GM18511 (cell line): ENCODE measurements at regions not wholly inside any gene's neighbourhood (a gene's known extent, or its start where the extent isn't known, plus 50 kb on each side); places are given as distances from the start of the nearest gene placed in this dataset.
"Not testable (repeated sequence)": the region's sequence is repeated elsewhere in the genome, so short reads cannot be mapped to it uniquely, and the experiment has no call there.

Experiments used
- ATAC-seq: cut with Tn5 transposase; IDR thresholded peaks from one replicate; pipeline ENCODE4 v1.9.1; 2021; ENCODE audit warnings: mild to moderate bottlenecking, moderate library complexity; ENCODE audit not compliant: unreplicated experiment

DNA sequence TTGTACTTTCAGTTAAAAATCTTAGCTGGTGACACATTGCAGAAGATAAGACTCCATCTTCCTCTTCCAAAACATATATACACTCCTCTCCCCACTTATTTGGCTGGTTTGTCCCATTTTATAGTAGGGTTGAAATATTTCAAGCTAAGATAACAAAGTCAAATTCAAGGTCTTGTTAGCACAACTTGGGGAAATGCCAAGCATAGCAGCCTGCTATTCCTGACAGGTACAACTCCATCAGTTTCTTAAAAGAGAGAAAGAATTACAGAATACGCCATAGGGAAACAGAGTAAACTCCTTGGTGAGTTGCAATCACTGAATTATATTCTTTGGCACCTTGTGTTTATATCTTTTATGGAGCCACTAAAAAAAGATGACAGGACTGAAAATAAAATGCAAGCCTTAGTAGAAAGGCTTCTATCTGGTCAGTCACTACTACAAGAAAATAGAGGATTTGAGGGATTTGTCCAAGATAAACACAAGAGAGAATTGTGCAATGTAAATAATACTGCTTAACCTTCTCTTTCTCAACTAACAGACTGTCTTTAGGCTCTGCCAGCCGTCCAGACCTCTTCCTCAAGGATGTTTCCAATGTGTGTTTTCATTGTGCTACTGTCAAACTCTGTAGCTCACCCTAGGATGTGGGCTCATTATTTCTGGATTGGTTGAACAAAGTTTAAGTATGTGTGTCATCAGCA, 170.3 kb downstream of the VEGFC start:
- ATAC-seq, result no peak

DNA sequence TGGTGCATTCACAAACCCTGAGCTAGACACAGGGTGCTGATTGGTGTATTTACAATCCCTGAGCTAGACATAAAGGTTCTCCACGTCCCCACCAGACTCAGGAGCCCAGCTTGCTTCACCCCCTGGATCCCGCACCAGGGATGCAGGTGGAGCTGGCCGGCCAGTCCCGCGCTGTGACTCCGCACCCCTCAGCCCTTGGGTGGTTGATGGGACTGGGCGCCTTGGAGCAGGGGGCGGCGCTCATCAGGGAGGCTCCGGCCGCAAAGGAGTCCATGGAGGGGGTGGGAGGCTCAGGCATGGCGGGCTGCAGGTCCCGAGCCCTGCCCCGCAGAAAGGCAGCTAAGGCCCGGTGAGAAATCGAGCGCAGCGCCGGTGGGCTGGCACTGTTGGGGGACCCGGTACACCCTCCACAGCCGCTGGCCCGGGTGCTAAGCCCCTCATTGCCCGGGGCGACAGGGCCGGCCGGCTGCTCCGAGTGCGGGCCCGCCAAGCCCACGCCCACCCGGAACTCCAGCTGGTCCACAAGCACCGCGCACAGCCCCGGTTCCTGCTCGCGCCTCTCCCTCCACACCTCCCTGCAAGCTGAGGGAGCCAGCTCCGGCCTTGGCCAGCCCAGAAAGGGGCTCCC, 167.6 kb downstream of the VEGFC start:
- ATAC-seq, result not testable (repeated sequence)

DNA sequence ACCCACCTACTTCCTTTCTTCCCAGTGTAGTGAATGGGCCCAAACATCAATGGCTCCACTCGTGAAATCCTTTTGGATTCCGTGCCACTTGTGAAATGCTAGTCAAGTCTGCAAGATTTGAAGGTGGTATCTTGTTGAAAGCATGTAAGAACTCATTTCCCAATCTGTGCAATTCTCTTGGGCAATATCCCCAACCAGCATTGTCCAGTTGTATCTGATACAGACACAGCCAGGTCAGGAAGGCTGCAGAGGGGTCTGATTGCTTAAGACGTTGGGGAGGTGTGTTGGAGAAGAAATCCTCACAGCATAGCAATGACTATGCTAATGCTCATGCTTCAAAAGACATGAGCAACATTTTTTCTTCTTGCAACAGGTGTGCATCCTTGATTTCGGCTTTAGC, 164.8 kb downstream of the VEGFC start:
- ATAC-seq, result no peak

DNA sequence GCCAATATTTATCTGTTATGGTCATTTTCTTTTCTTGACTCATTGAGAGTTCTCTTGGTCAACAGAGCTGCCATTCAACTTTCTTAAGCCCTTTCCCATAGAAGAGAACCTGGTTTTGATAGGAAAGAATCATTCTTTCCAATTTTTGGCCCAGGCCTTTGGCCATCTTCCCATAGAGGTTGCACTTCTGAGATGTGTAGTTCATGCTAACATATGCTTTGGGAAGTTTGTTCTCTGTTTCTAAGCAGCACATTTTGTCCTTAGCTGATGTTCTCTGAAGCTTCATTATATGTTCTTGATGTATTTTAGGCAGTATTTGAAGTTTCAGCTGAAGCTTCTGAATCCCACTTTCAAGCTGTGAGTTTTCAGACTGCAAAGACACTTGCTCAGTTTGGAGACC, 161.1 kb downstream of the VEGFC start:
- ATAC-seq, result no peak
